Neutrophil (primary cell): ENCODE measurements at regions not wholly inside any gene's neighbourhood (a gene's known extent, or its start where the extent isn't known, plus 50 kb on each side); places are given as distances from the start of the nearest gene placed in this dataset.

Source experiments
- H3K27ac ChIP-seq: fragments of 200-600 bp; sonication (generic); 2 replicates; pipeline ENCODE4 v1.5.1; 2016; ENCODE audit warnings: mild to moderate bottlenecking, moderate library complexity
- H3K27me3 ChIP-seq: fragments of 200-600 bp; sonication (generic); 2 replicates; pipeline ENCODE4 v1.6.0; 2016; ENCODE audit warnings: mild to moderate bottlenecking
- H3K36me3 ChIP-seq: fragments of 200-600 bp; sonication (generic); 2 replicates; pipeline ENCODE4 v1.5.1; 2017
- H3K4me1 ChIP-seq, 2 experiments: fragments of 200-600 bp in 1 of 2; sonication (generic) in 1 of 2; 1 replicate in 1 of 2; 2 replicates in 1 of 2; pipeline versions ENCODE4 v1.5.1 to v1.6.1; 2013 to 2016; ENCODE audit warnings: low read depth in 1 of 2, low read length in 1 of 2, mild to moderate bottlenecking in 1 of 2, moderate library complexity in 1 of 2; ENCODE audit not compliant: control insufficient read depth in 1 of 2, insufficient read depth in 1 of 2
- H3K4me3 ChIP-seq, 2 experiments: fragments of 200-600 bp in 1 of 2; sonication (generic) in 1 of 2; 1 replicate in 1 of 2; 2 replicates in 1 of 2; pipeline ENCODE4 v1.5.1; 2013 to 2016; ENCODE audit warnings: low read depth in 1 of 2, low read length in 1 of 2, mild to moderate bottlenecking in 1 of 2, moderate library complexity in 1 of 2
- H3K9me3 ChIP-seq: fragments of 200-600 bp; sonication (generic); 2 replicates; pipeline ENCODE4 v1.5.1; 2016
- TF ChIP-seq, protein P1 (sequence below): fragments of 200-600 bp; sonication (generic); IDR thresholded peaks from 2 replicates; pipeline ENCODE4 v1.5.1; 2016; ENCODE audit warnings: antibody characterized with exemption

DNA sequence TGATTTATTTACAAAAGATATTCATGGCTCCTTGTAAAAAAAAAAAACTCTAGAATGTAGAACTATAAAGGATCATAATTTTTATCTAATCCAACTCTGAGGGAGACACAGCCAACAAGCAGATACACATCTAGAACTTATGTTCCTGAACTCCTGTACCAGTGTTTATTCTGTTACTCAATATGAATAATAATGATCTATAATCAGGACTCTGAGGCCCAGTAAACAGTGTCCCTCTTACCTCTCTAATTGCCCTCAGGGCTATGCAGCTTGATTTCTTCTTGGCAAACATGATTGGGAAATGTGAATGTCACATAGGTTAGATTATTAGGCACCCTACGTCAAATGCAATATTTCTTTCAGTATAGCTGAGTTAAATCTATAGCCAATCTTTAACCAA lies 391.6 kb upstream of the RPS23 start:
- TF ChIP-seq, protein P1, sequence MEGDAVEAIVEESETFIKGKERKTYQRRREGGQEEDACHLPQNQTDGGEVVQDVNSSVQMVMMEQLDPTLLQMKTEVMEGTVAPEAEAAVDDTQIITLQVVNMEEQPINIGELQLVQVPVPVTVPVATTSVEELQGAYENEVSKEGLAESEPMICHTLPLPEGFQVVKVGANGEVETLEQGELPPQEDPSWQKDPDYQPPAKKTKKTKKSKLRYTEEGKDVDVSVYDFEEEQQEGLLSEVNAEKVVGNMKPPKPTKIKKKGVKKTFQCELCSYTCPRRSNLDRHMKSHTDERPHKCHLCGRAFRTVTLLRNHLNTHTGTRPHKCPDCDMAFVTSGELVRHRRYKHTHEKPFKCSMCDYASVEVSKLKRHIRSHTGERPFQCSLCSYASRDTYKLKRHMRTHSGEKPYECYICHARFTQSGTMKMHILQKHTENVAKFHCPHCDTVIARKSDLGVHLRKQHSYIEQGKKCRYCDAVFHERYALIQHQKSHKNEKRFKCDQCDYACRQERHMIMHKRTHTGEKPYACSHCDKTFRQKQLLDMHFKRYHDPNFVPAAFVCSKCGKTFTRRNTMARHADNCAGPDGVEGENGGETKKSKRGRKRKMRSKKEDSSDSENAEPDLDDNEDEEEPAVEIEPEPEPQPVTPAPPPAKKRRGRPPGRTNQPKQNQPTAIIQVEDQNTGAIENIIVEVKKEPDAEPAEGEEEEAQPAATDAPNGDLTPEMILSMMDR: no peak
- Histone ChIP-seq H3K4me3 (no peak overlapping the region), H3K36me3 (no peaks in the 10 kb centered on the region), H3K27ac (no peak overlapping the region), H3K27me3 (no peaks in the 10 kb centered on the region), H3K9me3 (no peaks in the 10 kb centered on the region), H3K4me1 (no peaks in the 10 kb centered on the region)

DNA sequence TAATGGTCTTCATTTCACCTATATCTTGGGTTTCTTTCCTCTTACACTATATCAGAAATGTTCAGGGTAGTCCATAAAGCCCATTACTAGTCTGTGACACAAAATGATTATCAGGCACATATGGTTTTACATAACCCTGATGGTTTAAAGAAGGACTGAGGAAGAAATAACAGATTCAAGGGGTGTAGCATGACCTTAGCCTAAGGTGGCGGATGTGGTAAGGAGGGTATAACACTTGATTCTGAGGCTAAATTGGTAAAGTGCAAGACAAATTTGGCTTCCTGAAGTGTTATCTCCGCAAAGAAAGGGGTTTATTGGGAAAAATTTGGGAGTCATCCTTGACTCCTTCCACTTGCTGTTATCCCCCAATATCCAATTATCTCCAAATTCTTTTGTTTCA lies 388.2 kb upstream of the RPS23 start:
- Histone ChIP-seq H3K27ac (no peak overlapping the region), H3K36me3 (no peaks in the 10 kb centered on the region), H3K27me3 (no peaks in the 10 kb centered on the region), H3K4me1 (no peaks in the 10 kb centered on the region), H3K4me3 (no peak overlapping the region), H3K9me3 (no peaks in the 10 kb centered on the region)
- TF ChIP-seq, protein P1: no peak

DNA sequence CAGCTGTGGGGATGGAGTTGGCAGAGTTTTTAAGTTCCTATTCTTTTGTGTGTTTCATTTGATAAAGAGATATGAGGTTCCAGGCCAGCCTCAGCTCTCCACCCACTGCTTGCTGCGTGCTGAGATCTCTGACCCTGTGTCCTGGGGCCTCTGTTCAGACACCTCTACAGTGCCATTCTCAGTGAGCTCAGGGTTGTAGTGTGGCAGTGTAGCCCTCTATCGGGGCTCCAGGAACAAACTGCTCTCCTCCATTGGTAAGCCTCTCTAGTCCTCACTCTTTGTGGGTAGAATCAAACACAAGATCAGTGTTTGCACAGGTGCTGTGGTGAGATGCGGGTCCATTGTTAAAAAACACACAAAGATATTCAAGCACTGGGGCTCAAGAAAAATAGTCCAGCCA lies 386.6 kb upstream of the RPS23 start:
- TF ChIP-seq, protein P1: no peak
- Histone ChIP-seq H3K27ac (no peak overlapping the region), H3K4me3 (no peak overlapping the region), H3K9me3 (no peaks in the 10 kb centered on the region), H3K36me3 (no peaks in the 10 kb centered on the region), H3K4me1 (no peaks in the 10 kb centered on the region), H3K27me3 (no peaks in the 10 kb centered on the region)

DNA sequence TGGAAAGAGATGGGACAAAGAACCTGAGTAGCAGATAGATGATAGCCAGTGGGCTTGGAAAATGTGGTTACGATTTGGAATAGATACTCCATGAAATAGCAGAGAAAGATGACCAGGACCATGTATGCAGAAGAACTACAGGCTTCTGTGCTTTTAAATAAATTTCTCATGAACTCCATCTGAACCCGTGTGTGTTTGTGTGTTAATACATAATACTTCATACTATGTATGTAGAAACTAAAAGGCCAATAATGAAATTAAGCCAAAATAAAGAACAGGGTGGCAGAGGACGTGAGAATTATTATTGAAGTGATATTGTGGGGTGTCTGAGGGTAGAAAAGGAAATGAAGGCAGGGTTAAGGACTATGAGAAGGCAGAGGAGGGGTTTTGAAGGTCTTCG lies 385.1 kb upstream of the RPS23 start:
- no peak overlapping the region for H3K27ac ChIP-seq
- H3K9me3 ChIP-seq: no peaks in the 10 kb centered on the region
- no peaks in the 10 kb centered on the region for H3K36me3 ChIP-seq
- H3K27me3 ChIP-seq: no peaks in the 10 kb centered on the region
- no peak overlapping the region for H3K4me3 ChIP-seq
- H3K4me1 ChIP-seq: no peaks in the 10 kb centered on the region
- TF ChIP-seq, protein P1: no peak

DNA sequence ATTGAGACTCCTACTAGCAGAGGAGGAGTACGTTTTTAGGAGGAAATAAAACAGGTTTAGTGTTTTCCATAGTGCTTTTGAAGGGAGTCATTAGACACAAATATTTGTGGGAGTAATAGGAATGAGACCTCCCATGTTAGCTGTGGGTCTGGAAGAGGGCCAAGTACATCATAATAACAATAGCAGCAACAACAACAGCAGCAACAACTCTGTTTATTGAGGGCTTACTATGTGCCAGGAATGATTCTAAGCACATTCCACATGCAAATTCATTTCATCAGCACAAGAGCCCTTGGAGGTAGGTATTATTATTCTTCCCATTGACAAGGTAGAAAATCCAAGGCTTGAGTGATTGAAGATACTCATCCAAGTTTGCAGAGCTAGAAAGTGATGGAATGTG lies 384.2 kb upstream of the RPS23 start:
- TF ChIP-seq, protein P1: no peak
- no peaks in the 10 kb centered on the region for H3K27me3 ChIP-seq
- no peaks in the 10 kb centered on the region for H3K4me1 ChIP-seq

DNA sequence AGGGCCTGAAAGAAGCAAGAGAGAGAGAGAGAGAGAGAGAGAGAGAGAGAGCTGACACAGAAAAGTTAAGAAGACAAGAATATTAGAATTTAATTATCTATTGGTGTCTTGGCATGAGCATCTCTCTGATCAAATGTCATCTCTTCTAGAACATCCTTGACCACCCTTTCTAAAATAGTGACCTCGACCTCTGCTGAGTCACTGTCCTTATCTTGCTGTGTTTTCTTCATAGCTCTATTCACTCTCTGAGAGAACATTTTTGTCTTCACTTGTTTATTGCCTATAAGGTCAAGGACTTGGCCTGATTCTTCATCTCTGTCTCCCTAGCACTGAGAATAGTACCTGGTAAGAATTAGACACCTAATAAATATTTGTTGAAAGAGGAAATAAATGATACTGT lies 383.8 kb upstream of the RPS23 start:
- H3K9me3 ChIP-seq: no peaks in the 10 kb centered on the region
- H3K4me1 ChIP-seq: no peaks in the 10 kb centered on the region
- no peaks in the 10 kb centered on the region for H3K27me3 ChIP-seq
- no peak overlapping the region for H3K27ac ChIP-seq
- TF ChIP-seq, protein P1: no peak
- H3K4me3 ChIP-seq: no peak overlapping the region
- H3K36me3 ChIP-seq: no peaks in the 10 kb centered on the region

More for the DNA sequence above, 384.2 kb upstream of the RPS23 start:
- H3K9me3 ChIP-seq: no peaks in the 10 kb centered on the region
- no peak overlapping the region for H3K27ac ChIP-seq
- no peaks in the 10 kb centered on the region for H3K36me3 ChIP-seq
- no peak overlapping the region for H3K4me3 ChIP-seq
